HEK293T (cell line): ENCODE measurements at regions not wholly inside any gene's neighbourhood (a gene's known extent, or its start where the extent isn't known, plus 50 kb on each side); places are given as distances from the start of the nearest gene placed in this dataset.

Experiments used
- BHLHE40 ChIP-seq: fragments of 450-650 bp; IDR thresholded peaks from 2 replicates; pipeline ENCODE4 v1.6.1; 2016; ENCODE audit warnings: mild to moderate bottlenecking, moderate library complexity, borderline replicate concordance
- CTBP1 ChIP-seq: fragments of 450-650 bp; IDR thresholded peaks from 2 replicates; pipeline ENCODE4 v1.6.1; 2016; ENCODE audit warnings: borderline replicate concordance
- ELF4 ChIP-seq: fragments of 450-650 bp; IDR thresholded peaks from 2 replicates; pipeline ENCODE4 v1.6.1; 2017; ENCODE audit warnings: antibody characterized with exemption
- FOXA1 ChIP-seq: fragments of 450-650 bp; IDR thresholded peaks from 2 replicates; pipeline ENCODE4 v1.6.1; 2016; ENCODE audit warnings: mild to moderate bottlenecking
- FOXK2 ChIP-seq: fragments of 450-650 bp; IDR thresholded peaks from 2 replicates; pipeline ENCODE4 v1.6.1; 2016; ENCODE audit warnings: mild to moderate bottlenecking
- FOXM1 ChIP-seq: fragments of 450-650 bp; IDR thresholded peaks from 2 replicates; pipeline ENCODE4 v1.6.1; 2017; ENCODE audit warnings: mild to moderate bottlenecking, borderline replicate concordance
- HDGF ChIP-seq: fragments of 450-650 bp; IDR thresholded peaks from 2 replicates; pipeline ENCODE4 v1.6.1; 2017; ENCODE audit warnings: antibody characterized with exemption, borderline replicate concordance
- LEF1 ChIP-seq: fragments of 450-650 bp; IDR thresholded peaks from 2 replicates; pipeline ENCODE4 v1.6.1; 2017; ENCODE audit warnings: mild to moderate bottlenecking, borderline replicate concordance
- NFRKB ChIP-seq: fragments of 450-650 bp; IDR thresholded peaks from 2 replicates; pipeline ENCODE4 v1.6.1; 2016; ENCODE audit warnings: mild to moderate bottlenecking, moderate library complexity
- SP1 ChIP-seq: fragments of 450-650 bp; IDR thresholded peaks from 2 replicates; pipeline ENCODE4 v1.6.1; 2017
- TARDBP ChIP-seq: fragments of 450-650 bp; IDR thresholded peaks from 2 replicates; pipeline ENCODE4 v1.6.1; 2016
- TF ChIP-seq, protein P1 (sequence below): fragments of 450-650 bp; IDR thresholded peaks from 2 replicates; pipeline ENCODE4 v1.6.1; 2016

DNA sequence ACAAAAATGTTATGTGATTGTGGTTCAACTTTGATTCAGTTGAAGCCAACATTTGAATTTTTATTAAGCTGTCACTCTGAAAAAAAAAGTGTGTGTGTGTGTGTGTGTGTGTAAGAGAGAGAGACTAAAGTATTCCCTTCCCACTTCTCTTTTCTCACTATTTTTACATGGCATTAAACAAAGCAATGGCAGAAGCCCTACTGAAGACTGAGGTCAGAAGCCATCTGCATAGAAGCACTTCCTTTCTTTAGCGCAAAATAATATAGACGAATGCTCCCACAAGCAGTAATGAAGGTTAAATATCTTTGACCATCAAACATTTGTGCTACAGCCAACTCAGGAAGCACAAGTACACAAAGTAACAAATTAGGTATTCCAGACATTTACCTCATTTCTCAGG is 540.5 kb downstream of the KCTD16 start:
- TF ChIP-seq TARDBP (no peak), ELF4 (no peak), SP1 (no peak), BHLHE40 (no peak), NFRKB (no peak), CTBP1 (no peak), FOXM1 (no peak), HDGF (no peak), FOXK2 (no peak), FOXA1 (no peak), LEF1 (no peak)
- TF ChIP-seq, protein P1, sequence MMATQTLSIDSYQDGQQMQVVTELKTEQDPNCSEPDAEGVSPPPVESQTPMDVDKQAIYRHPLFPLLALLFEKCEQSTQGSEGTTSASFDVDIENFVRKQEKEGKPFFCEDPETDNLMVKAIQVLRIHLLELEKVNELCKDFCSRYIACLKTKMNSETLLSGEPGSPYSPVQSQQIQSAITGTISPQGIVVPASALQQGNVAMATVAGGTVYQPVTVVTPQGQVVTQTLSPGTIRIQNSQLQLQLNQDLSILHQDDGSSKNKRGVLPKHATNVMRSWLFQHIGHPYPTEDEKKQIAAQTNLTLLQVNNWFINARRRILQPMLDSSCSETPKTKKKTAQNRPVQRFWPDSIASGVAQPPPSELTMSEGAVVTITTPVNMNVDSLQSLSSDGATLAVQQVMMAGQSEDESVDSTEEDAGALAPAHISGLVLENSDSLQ = no peak
